Glutamatergic neuron (in vitro differentiated cells): ENCODE measurements at regions not wholly inside any gene's neighbourhood (a gene's known extent, or its start where the extent isn't known, plus 50 kb on each side); places are given as distances from the start of the nearest gene placed in this dataset.

ENCODE experiments used
- DNase-seq: peaks from one replicate; pipeline ENCODE4 v3.0.0; 2022
- H3K27ac Mint-ChIP-seq: one replicate; pipeline ENCODE4 v1.8.0; 2020; ENCODE audit warnings: mild to moderate bottlenecking, mixed read lengths, inconsistent platforms; ENCODE audit not compliant: unreplicated experiment
- H3K27me3 Mint-ChIP-seq: one replicate; pipeline ENCODE4 v1.8.0; 2020; ENCODE audit warnings: mild to moderate bottlenecking, moderate library complexity, mixed read lengths, inconsistent platforms; ENCODE audit not compliant: unreplicated experiment
- H3K36me3 Mint-ChIP-seq: one replicate; pipeline ENCODE4 v1.8.0; 2020; ENCODE audit warnings: mild to moderate bottlenecking, mixed read lengths, inconsistent platforms; ENCODE audit not compliant: unreplicated experiment
- H3K4me1 Mint-ChIP-seq: one replicate; pipeline ENCODE4 v1.8.0; 2020; ENCODE audit warnings: mild to moderate bottlenecking, low read depth, mixed read lengths, inconsistent platforms; ENCODE audit not compliant: unreplicated experiment
- H3K4me3 Mint-ChIP-seq: one replicate; pipeline ENCODE4 v1.8.0; 2020; ENCODE audit warnings: mild to moderate bottlenecking, mixed read lengths, inconsistent platforms; ENCODE audit not compliant: unreplicated experiment
- H3K9me3 Mint-ChIP-seq: one replicate; pipeline ENCODE4 v1.8.0; 2020; ENCODE audit warnings: mild to moderate bottlenecking, moderate library complexity, mixed read lengths, inconsistent platforms; ENCODE audit not compliant: unreplicated experiment
- CTCF ChIP-seq: fragments of 200-600 bp; sonication (generic); IDR thresholded peaks from one replicate; pipeline ENCODE4 v1.5.0; 2021; ENCODE audit not compliant: partially characterized antibody, unreplicated experiment

- peaks cover under 1% of the 10 kb centered on the region for H3K4me1 Mint-ChIP-seq
- no peak overlapping the region for H3K27ac Mint-ChIP-seq
- TF ChIP-seq CTCF = no peak
- no peak for DNase-seq
- no peaks in the 10 kb centered on the region for H3K36me3 Mint-ChIP-seq
- no peaks in the 10 kb centered on the region for H3K9me3 Mint-ChIP-seq
- H3K4me3 Mint-ChIP-seq = no peak overlapping the region
- no peaks in the 10 kb centered on the region for H3K27me3 Mint-ChIP-seq
These were observed 356.9 kb upstream of the RBMS3 start for GRCh38 chr3:28923994-28924393.

GRCh38 chr3:28924744-28925360 is 356.0 kb upstream of the RBMS3 start:
- Mint-ChIP-seq H3K4me3 (no peak overlapping the region), H3K4me1 (peaks cover 2% of the 10 kb centered on the region), H3K36me3 (no peaks in the 10 kb centered on the region), H3K27ac (no peak overlapping the region), H3K27me3 (no peaks in the 10 kb centered on the region), H3K9me3 (no peaks in the 10 kb centered on the region)
- DNase-seq = no peak
- TF ChIP-seq CTCF = no peak

GRCh38 chr3:28933337-28933736 is 347.5 kb upstream of the RBMS3 start:
- H3K27ac Mint-ChIP-seq = no peak overlapping the region
- H3K27me3 Mint-ChIP-seq = no peaks in the 10 kb centered on the region
- no peak for DNase-seq
- no peak overlapping the region for H3K4me3 Mint-ChIP-seq
- no peak for TF ChIP-seq CTCF
- no peaks in the 10 kb centered on the region for H3K36me3 Mint-ChIP-seq
- no peaks in the 10 kb centered on the region for H3K9me3 Mint-ChIP-seq
- H3K4me1 Mint-ChIP-seq = peaks cover 2% of the 10 kb centered on the region

- H3K4me1 Mint-ChIP-seq = no peaks in the 10 kb centered on the region
- H3K27me3 Mint-ChIP-seq = no peaks in the 10 kb centered on the region
- TF ChIP-seq CTCF = no peak
- no peak overlapping the region for H3K4me3 Mint-ChIP-seq
- no peaks in the 10 kb centered on the region for H3K36me3 Mint-ChIP-seq
- H3K27ac Mint-ChIP-seq = no peak overlapping the region
- no peaks in the 10 kb centered on the region for H3K9me3 Mint-ChIP-seq
- no peak for DNase-seq
These were observed 346.6 kb upstream of the RBMS3 start for GRCh38 chr3:28934126-28934813.

GRCh38 chr3:28935146-28935545 is 345.7 kb upstream of the RBMS3 start:
- Mint-ChIP-seq H3K4me3 (no peak overlapping the region), H3K9me3 (no peaks in the 10 kb centered on the region), H3K27me3 (no peaks in the 10 kb centered on the region), H3K27ac (no peak overlapping the region), H3K4me1 (no peaks in the 10 kb centered on the region), H3K36me3 (no peaks in the 10 kb centered on the region)
- no peak for DNase-seq
- TF ChIP-seq CTCF = no peak
